Occipital lobe (tissue), 2 donors: ENCODE measurements at regions not wholly inside any gene's neighbourhood (a gene's known extent, or its start where the extent isn't known, plus 50 kb on each side); places are given as distances from the start of the nearest gene placed in this dataset. TPM values are rescaled to one million over a fixed set of nuclear protein-coding genes. Genes with fewer than 3 reads are reported as not detected.

Experiments
- DNase-seq: peaks from one replicate; lab custom pipeline; 2025; lab: John Stamatoyannopoulos, UW
- small RNA-seq: library from RNA; depleted of rRNA; stranded (forward); fragments of <200 nt; gene quantifications from one replicate; pipeline ENCODE3, GENCODE V24; 2014

- DNase-seq = no peak
These were observed 77.8 kb upstream of the KCNMB2 start for GRCh38 chr3:178458313-178459037.

GRCh38 chr3:178459038-178459410, 77.2 kb upstream of the KCNMB2 start:
- DNase-seq = no peak

- DNase-seq = no peak
These were observed 70.7 kb upstream of the KCNMB2 start for GRCh38 chr3:178465260-178466180.

DNA sequence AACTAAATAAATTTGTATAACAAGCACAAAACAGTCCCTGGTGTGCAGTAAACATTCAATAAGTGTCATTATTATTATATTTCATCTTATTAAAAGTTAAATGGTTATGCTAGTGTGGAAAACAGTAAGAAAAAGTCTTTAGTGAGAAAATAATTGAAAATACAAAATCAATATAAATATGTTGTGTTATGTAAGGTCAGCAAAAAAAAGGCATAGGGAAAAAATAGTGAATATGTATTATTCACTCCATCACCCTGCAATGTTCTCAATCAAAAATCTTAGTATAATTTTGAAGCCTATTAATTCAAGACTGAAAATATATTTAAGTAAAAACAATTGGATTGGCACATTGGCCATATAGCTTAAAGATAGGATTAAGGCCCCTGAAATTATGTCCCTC, 63.3 kb upstream of the KCNMB2 start:
- no peak for DNase-seq

DNA sequence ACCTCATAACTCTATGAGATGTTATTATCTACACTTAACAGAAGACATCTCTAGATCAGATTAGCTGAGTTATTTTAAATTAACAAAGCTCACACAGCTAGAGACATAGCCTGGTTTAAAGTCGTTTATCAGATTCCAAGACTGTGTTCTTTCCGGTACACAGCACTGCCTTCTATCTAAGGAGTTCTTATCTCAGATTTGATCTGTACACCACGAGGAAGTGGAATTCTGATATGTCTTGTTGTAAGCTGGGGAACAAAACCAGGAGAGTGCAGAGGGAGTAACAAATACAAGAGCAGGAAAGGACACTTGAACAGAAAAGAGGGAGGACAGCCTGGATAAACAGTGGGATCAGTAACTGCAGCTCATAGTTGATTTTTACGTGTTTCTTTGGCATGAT, 61.7 kb upstream of the KCNMB2 start:
- DNase-seq = no peak

GRCh38 chr3:178475062-178475461, 61.2 kb upstream of the KCNMB2 start:
- DNase-seq = no peak

DNA sequence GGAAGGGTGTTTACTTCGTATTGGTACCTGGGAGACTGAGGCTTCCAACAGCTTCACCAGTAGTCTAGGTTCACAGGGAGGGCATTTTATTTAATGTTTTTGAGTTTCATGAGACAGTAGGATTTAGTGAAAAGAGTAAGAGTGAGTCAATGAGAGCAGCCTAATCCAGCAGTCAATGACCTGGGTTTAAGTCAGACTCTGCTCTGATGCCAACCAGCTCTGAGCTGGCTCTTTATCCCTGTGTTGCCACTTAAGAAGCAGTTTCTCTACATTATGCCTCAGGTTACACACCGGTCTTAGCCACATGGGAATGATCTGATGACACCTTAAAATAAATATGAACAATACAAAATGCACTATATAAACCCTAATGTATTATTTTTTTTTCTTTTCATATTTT, 59.4 kb upstream of the KCNMB2 start:
- DNase-seq = no peak

- DNase-seq = no peak
These were observed 56.8 kb upstream of the KCNMB2 start for GRCh38 chr3:178479446-178479845.

DNA sequence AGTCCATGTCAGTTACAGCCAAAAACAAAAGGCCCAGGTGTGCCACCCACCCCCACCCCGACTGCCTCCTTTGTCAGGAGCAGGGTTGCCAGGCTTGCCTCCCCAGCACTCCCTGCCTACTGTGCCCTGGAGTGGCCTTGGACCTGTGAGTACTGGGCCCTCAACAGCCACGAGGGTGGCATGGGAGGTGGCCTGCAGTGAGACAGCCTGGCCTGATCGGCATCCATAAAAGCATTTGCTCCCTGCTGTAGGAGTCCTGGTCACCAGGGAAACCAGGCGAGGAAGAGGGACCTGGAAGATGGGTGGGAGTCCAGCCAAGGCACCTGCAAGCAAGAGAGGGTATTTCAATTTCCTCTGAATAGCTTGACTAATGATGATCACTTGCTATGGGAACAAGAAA, 56.4 kb upstream of the KCNMB2 start:
- DNase-seq = no peak

- DNase-seq = no peak
These were observed 56.0 kb upstream of the KCNMB2 start for GRCh38 chr3:178480274-178480673.

- DNase-seq = no peak
These were observed 55.4 kb upstream of the KCNMB2 start for GRCh38 chr3:178480795-178481194.

DNA sequence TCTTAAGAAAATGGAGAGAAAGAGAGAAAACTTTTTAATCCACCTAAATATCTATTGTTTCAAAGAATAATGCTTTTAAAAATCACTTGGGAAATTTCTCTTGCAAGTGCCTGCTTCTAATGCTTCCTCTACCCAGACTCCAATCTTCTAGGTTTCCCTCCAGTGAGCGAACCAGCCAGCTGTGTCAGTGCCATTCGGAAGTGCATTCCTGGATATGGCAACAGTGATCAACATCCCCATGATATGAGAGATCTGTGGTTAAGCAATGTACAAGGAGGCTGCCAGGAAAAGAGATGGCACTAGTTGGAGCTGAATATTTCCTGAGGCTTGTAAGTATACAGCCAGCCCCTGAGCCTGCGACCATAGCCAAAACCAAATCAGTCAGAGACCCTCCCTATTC, 53.3 kb upstream of the KCNMB2 start:
- no peak for DNase-seq

- no peak for DNase-seq
These were observed 52.5 kb upstream of the KCNMB2 start for GRCh38 chr3:178483704-178484103.

DNA sequence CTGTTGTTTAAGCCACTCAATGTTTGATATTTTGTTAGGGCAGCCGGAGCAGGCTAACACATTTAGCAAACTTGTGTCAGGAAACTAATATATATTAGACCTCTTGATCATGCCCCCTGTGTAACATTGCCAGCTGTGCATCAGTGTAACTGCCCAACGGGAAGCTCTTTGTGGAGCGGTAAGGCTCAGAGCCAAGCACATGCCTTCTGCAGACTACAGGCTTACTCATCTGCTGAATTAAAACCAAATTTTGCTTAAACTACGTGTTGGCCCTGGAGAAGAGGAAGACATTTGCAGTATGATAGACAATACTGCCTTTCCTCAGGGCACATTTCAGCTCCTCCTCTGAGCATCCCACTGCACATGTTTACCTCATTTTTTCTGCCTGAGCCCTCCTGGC, 50.5 kb upstream of the KCNMB2 start:
- no peak for DNase-seq

Small RNA genes in the stretch of these regions (small RNA-seq; reads per million reads assigned to genes)
- not detected for gene RF00425
- not detected for gene RN7SKP52
- not detected for gene RNA5SP148
- gene RNU6-1120P = not detected
